Fibroblast of skin of right biceps (primary cell): ENCODE measurements at regions not wholly inside any gene's neighbourhood (a gene's known extent, or its start where the extent isn't known, plus 50 kb on each side); places are given as distances from the start of the nearest gene placed in this dataset.
"Not testable (repeated sequence)": the region's sequence is repeated elsewhere in the genome, so short reads cannot be mapped to it uniquely, and the experiment has no call there.

Source experiments
- DNase-seq: peaks from one replicate; pipeline ENCODE4 v3.0.0-alpha.2; 2013

DNA sequence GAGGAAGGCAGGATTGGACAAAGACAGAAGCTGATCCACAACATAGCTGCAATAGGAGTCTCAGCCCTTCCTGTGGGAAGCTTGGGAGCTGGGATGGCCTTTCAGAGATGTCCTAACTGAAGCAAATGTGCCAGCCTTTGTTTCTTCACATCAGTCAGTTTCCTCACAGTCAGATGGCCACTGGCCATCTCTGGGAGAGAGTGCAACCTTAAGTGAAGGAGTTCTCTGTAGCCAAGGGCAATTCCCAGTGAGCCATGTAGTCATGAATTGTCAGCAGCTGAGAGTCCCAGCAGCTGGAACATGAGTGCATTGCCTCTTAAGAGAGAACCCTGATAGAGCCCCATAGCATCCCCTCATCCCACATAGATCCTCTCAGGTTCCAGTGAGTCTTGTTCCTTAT is 89.1 kb upstream of the LIFR start:
- DNase-seq: no peak

DNA sequence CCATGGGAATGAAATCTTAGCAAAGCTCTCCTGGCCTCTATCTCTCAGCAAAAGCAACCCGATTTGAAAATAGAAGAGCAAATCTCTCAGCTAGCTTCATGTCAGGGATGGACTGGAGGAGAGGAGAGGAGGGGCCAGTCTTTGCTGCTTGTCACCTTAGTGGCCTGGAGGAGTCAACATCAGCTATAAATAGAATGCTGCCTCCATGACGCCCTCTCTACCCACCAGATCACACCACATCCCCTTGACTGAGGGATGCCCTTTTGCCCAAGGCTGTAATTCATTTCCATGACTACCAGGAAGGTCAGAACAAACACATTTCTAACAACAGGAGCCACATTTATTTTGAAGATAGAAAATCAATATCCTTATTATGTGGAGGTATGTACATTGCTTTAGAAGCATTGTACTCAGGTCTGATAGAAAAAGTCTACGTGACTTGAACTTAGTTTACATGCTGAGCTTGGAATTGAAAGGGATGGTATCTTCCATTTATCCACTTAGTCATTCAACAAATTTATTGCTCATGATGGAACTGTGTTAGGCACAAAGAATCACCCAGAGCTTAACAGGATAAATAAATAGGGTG is 92.4 kb upstream of the LIFR start:
- no peak for DNase-seq

DNA sequence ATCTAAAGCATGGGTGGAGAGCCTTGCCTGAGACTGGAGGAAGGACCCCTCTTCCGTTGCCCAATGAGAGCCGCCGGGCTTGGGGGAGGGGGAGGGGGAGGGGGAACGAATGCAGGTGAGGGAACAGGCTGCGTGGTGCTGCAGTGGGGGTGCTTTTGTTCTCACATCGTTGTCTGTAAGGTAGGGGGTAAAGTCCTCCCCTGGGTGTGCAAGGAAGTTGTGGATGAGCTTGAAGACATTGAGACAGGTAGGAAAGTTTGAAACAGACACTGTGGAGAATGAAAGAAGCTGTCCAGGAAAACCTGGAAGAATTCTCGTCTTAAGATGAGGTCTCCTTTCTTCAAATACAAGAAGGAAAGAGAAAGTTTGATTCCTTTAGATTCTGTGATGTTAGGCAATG is 94.1 kb upstream of the LIFR start:
- no peak for DNase-seq

DNA sequence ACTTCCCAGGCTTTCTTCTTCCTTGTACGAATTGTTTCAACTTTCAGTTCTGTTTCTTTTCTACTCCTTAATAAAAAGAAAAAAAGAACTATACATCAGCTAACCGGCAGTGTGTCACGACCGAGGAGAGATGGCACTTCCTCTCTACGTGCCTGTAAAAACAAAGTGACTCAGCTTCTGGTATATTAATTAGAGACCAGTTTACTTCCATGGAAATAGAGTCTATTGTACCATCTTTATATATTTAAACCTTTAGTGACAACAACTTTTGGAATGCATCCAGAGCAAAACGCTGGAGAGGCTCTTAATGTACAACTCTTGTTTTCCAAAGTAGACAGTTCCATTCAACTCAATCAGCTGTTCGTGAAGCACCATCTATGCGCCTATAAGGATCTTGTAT is 94.5 kb upstream of the LIFR start:
- peak; percentile 67 for DNase-seq

DNA sequence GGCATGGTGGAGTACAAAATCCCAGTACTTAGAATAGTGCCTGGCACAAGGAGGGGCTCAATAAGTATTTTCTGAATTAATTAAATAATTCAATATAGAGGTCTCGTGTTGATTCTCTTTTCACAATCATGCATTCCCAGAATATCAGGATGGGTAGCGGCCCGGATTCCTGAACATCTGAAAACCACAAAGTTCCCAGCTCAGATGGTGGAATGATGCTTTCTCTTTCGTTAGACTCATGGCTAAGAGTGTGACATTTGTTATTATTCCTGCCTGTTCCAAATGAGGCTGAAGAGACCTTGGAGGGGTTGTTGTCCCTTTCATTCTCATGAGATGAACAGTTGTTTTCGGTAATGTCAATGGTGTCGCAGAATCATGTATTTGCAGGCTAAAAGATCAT is 95.4 kb upstream of the LIFR start:
- peak; percentile 37 for DNase-seq

DNA sequence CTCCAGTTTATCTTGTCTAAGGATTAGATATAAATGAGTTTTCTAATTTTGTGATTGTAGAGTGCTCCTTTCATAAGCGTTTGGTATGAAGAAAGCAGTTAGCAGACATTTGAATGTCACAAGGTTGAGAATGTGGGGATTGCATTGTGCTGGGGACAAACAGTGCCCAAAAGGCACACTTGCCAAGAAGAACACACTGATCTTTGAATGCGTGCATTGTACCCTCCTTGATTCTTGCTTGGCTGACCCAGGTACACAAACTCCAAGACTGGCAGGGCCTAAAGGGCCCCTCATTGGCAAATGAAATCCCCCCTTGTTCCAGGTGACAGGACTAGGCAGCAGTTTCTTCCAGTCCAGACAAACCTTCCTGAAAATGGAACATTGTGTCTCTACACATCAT is 96.9 kb upstream of the LIFR start:
- no peak for DNase-seq

DNA sequence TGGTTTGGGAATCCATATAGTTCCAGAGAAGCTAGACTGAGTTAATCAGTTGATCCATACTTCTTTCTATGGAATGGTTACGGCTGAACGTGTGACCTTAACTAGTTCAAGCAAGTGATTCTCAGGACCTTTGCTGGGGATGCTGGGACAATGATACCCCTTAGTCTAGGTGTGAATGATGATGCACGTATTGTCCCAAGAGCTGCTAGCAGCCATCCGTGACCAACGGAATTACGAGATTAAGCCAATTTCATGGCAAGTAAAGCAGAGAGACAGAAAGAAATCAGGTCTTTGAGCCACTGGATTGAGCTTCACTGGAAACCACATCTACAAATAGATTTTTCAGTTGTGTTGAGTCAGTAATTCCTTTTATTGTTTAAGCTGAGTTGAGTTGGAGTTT is 99.2 kb upstream of the LIFR start:
- no peak for DNase-seq

DNA sequence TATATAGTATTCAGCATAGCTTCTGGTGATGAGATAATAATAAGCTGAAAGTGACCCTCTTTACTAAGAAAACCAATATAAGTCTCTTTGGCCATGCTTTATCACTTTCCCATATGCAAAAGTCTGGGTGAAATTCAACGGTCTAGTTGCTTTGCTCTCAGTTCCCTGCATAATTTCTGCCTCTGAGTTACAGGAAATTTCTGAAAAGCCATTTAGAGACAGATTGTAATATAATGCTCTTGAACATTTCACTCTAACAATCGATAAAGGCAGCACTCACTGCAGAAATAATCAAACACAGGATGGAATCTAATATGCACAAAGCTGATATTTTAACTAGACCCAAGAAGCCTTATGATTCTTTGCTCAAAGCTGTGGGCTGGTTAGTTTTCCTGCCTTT is 100.1 kb upstream of the LIFR start:
- DNase-seq: no peak

DNA sequence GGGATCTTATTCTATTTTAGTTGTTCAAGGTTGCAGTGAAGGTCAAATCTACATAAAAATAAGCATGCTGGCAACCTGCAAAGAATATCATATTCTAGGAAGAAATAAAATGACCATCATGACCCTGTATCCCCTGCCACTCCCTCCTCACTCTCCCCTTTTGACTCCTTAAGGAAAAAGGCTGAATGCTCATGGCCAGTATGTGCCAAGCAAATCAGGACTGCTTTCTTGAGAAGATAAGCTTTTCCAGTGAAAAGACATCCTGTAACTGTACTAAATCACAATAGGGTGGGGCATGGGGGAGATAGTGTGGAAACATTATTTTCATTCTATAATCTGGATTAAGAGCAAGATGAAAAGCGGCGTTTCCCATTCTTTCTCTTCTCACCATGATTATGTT is 100.6 kb upstream of the LIFR start:
- no peak for DNase-seq

DNA sequence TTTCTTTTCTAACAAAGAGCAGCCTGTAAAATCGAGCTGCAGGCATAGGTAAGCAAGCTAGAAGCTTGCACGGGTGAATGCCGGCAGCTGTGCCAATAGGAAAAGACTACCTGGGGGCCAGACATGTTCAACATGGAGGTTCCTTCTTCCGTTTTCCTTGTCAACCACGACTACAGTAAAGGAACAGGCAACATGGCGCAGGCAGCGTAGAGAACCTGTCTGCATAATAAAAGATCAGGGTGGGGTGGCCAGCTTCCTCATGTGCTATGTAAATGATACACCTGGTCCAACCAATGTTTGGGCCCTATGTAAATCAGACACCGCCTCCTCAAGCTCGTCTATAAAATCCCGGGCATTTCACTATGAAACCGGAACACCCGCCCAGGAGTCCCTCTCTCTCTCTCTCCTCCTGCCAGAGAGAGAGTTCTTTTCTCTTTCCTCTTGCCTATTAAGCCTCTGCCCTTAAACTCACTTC is 103.8 kb upstream of the LIFR start:
- no peak for DNase-seq

DNA sequence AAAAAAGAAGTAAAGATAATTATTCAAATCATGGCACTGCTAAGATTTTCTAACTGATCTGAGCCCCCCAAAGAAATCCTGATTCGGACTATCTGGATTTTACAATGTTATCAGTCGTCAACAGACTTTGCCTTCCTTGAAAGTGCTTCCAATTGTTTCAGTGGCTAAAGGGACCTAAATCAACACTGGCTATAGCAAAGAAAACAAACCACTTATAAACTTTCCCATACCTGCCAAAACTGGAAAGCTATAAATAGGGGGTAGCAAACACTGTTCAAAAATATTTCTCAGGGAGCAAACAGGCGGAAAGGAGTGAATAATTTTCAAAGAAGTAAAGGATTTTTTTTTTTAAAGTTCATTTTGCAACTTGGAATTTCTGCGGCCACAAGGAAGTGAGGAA is 105.6 kb upstream of the LIFR start:
- DNase-seq: no peak

DNA sequence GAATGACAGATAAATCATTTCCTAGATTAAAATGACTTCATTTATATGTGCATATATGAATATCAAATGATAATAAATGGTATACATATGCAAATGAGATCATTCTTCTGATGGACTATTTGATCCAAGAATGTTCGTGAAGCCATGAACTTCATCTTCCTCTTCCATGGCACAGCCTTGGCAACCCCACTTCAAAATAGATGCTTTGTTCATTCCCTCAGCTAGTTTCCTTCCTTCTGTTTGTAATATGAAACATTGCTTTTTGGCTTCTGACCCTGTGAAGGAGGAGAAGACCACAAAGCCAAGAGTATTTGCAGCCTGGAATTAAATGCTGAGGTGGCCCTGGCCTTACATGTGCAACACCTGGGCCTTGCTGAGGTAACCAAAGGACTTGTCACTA is 106.8 kb upstream of the LIFR start:
- no peak for DNase-seq

DNA sequence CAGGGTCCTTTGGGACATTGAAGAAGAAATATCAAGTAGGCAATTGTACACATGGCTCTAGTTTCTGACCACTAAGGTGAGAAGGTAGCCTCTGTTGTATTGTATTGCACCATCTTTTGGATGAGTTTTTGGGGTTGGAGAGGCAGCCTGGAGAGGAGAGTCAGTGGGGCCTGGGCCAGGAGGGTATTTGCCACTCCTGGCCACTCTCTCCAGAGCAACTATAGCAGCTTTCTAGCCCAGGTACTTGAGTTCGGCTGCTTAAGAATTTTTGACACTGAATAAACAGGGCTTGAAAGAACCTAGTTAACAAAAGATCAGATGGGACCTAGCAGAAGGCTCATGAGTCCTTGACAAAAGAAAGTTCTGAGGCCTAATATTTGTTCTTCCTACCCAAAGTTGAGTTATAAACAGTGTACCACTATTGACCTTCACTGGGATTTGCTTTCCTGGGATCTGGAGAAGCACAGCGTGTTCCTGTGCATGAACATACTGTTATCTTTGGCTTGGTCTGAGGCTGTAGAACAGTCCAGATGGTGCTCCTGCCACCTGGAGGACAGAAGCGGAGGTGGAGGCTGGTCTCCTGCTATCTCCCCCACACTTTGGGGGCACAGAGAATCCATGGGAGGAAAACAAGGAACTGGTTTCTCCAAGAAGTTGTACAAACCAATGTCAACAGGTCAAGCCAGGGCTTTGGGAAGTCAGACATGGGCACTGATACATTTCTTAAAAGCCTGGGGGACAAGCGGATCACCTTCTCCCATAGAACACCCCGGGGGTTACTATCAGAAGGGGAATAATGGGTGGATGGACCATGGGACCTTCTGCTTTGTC is 110.4 kb upstream of the LIFR start:
- peak; percentile 46 for DNase-seq

DNA sequence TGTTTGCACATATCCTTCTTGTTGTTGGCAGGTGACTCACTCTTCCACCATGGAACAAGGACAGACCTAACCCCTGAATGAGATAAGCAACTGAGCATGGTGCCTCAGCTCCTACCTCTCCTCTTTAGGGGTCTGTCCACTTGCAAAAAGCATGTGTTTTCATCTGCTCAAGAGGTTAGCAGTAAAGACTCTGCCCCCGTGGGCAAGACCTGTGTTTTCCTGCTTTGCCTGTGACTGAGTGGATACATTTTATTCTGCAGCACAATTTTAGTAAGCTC is 111.0 kb upstream of the LIFR start:
- DNase-seq: no peak

DNA sequence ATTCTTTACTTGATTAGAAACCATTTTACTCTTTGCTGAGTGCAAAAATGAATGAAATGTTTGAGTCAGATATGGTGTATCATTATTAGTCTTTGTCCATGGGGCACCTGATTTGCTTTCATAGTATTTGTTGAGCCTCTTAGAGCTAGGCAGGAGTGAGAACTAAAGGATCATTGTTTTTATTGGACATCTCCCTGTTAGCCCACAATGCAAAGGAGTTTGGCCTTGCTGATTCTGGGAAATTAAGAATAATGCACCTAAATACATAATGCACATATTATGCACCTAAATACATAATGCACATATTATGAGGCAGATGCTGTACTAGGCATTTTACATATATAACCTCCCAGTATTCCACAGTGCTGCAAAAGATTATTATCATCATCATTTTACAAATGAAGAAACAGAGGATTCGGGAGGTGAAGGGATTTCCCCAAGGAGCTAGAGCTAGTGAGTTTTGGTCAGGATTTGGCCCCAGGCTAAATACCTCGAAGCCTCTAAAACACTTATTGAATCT is 113.0 kb upstream of the LIFR start:
- no peak for DNase-seq

DNA sequence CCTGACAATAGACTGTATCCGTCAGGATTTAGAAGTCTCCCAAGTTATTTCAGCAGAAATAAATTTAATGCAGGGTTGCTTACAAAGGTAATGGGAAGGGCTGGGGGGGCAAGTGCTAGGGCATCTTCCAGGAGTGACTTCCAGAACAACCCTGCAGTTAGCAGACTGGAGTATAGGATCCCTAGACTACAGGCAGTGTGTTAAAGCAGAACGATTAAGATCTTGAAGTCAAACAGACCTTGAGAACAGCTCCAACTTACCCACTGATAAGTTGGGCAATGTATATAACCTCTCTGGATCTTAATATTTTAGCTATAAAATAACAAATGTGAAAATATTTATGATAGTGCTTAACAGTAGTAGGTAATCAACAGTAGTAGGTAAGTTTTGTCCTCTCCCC is 113.6 kb upstream of the LIFR start:
- no peak for DNase-seq

DNA sequence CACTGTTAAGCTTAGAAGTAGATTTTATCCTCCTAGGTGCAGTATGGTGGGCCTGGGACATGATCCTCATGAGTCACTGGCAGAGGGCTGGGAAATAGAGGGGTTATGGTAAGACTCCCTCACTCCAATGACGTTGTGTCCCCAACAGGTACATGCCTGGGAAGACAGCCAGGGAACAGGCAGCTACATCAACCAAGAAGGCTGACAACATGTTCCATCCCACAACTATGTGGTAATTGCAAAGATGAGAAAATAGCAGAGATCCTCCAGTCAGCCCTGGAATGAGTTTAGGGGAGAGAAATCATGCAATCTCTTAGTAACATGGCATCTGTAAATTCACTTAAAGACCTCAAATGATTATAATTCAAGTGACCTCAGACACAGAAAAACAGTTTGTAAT is 114.4 kb upstream of the LIFR start:
- DNase-seq: peak; percentile 76

DNA sequence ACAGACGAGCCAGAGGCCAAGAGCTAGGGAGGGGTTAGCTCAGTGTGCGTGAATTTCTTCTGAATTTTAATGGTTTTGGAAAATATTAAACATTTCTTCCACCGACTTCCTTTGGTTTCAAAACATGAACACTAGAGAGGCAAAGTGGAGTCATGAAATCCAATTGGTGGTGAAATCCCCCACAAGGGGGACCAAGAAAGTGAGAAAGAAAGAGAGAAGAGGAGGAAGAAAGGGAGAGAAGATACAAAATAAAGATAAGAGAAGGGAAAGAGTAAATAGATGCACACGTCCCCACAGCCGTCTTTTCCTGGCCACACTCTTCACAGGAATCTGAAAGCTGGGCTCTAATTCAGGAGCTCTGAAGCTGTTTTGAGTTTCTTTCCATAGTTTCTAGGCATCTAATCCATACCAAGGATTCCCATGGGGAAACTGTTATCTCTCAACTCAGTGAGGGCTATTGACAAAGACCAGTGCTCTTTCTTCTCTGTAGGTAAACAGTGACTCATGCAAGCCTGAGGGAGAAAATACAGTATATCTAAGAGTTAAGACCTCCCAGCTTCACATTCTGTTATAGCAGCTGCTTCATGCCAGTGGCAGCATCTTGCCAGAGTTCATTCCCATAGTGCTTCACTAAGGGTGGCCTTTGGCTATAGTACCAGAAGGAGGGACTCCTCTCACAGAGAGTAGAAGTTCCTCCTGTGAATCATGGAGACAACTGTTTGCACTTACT is 115.8 kb upstream of the LIFR start:
- DNase-seq: peak; percentile 84

DNA sequence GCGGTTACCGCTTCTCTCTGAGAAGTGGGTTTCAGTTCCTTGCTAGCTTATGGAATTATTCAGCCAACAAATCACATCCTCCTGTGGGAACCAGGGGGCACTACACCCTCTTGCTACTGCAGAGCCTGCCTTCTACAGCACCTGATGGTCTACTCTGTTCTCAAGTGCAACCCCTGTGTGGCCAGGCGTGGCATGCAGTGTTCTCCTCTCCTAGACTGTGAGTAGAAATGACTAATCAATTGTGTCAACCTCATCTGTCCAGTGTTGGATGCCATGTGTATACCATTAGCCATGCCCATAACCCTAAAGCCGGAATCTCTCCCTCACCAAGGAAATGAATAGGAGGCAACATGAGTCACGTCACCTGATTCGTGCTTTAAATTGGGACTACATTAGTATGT is 117.2 kb upstream of the LIFR start:
- peak; percentile 20 for DNase-seq

DNA sequence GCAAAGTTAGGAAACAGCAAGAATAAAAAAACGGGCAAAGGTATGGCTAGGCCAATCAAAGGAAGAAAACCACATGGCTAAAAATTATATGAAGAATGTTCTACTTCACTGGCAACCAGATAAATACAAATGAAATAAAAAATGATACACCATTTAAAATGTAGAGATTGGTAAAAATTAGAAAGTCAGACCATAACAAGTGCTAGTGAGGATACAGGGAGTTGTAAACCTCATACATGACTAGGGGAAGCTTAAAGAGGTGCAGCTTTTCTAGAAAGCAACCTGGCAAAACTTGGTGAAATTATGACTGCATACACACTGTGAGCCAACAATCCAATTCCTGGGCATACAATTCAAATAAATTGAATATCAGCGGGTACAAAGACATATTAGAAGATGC is 119.0 kb upstream of the LIFR start:
- DNase-seq: no peak

DNA sequence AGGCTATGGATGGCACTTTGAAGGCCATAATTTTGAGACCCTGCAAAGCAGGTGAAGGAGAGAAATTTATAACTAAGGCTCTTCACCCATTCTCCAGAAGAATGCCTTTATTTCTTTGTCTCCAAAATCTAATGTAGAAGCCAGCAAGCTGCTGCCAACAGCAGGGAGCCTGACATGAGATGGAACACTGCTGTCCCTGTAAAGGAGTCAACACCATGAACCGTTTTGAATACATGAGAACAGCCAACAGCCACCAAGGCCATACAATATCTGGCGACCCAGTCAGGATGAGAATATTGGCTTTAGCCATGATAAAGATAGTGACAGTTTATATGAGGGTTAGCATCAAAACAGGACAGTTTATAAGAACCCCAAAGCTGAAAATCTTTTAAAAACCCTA is 121.2 kb upstream of the LIFR start:
- DNase-seq: no peak

DNA sequence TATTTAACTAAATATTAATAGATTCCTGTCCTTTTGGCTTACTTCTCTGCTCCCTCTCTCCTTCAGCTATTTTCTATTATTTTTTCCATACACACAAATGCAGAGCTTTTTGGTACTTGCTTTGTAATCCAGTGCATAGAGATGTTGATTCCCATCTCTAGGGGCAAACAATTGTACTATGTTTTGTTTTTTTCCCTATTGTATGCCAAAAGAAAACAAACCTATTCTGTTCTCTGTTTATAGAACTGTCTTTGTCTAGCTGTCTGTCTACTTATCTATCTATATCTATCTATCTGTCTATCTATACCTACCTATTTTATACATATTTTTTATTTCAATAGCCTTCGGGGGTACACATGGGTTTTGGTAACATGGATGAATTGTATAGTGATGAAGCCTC is 121.6 kb upstream of the LIFR start:
- no peak for DNase-seq

DNA sequence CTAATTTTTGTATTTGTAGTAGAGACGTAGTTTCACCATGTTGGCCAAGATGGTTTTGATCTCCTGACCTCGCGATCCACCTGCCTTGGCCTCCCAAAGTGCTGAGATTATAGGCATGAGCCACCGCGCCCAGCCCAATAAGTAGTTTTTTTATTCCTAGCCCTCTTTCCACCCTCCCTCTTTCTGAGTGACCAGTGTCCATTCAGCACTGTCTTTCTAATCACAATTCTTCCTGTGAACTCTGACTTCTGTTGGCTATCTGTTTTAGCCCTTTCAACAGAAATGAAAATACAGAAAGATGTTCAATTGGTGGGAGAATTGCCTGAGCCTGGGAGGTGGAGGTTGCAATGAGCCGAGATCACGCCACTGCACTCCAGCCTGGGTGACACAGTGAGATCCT is 122.3 kb upstream of the LIFR start:
- DNase-seq: not testable (repeated sequence)
